ENCODE measurements at regions not wholly inside any gene's neighbourhood (a gene's known extent, or its start where the extent isn't known, plus 50 kb on each side); places are given as distances from the start of the nearest gene placed in this dataset.

DNA sequence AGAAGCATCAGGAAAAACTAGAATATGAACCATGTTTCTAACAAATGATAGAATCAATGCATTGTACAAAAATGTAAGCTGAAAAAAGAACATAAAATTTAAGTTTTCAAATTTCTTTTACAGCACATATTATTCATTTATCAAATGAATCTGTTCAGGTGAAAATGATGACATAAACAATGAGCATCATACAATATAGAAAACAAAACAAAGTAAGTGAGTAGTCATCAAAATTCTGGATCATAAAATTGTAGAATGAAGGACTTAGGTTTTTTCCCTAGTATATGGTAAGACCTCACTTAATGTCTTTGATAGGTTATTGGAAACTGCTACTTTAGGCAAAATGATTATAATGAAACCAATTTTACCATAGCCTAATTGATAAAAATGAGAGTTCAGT lies 427.0 kb upstream of the KCNH7 start:
- H3K27ac Mint-ChIP-seq, result no peak overlapping the region
- no peaks in the 10 kb centered on the region for H3K4me1 Mint-ChIP-seq
- DNase-seq (no peak), ATAC-seq (ENCODE audit: low read depth in 2 of 2) (no peak)
- H3K27me3 Mint-ChIP-seq, result no peaks in the 10 kb centered on the region
- H3K9me3 Mint-ChIP-seq, result peaks cover 0 to 4% (median 0%) of the 10 kb centered on the region in 7 donors
- no peak overlapping the region for H3K4me3 Mint-ChIP-seq
- H3K36me3 Mint-ChIP-seq, result no peaks in the 10 kb centered on the region

DNA sequence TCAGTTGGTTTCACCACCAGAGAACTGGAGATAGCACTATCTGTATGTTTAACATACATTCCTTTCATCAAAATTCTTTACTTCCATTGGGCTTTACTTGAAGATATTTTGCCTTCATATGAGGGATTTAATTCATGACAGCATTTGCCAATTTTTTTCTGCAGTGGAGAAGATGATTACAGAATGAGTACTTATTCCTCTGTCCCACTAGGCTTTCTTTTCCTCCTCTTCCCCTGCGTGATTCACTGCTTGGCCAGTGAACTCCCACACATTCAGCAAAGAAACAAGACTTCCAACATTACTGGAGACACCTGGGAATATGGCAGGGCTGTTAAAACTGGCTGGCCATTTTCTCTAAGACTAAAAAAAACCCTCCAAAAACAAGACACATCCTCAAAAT lies 425.8 kb upstream of the KCNH7 start:
- peaks cover 0 to 3% (median 0%) of the 10 kb centered on the region in 3 donors for H3K27me3 Mint-ChIP-seq
- no peak overlapping the region for H3K4me3 Mint-ChIP-seq
- no peak overlapping the region for H3K27ac Mint-ChIP-seq
- H3K4me1 Mint-ChIP-seq, result no peaks in the 10 kb centered on the region
- H3K36me3 Mint-ChIP-seq, result no peaks in the 10 kb centered on the region
- H3K9me3 Mint-ChIP-seq, result peaks cover 0 to 3% (median 0%) of the 10 kb centered on the region in 7 donors
- ATAC-seq (ENCODE audit: low read depth in 2 of 2), result no peak
- no peak for DNase-seq

DNA sequence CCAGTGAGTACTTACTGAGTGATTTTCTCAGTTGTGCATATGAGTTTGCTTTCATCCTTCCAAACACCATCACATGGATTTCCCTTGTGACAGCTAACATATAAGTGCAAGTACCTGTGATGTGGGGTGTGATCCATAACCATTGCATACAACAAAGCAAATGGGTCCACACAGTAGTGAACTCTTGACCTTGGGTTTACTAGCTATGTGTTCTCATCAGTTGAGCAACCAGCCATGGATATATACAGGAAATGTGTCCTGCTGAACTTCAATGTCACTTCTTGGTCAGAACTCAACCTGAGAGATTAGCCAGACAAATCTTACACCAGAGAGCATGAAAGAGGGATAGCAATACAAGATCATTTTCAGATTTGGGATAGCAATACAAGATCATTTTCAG lies 420.9 kb upstream of the KCNH7 start:
- Mint-ChIP-seq H3K4me3 (no peak overlapping the region), H3K9me3 (peaks cover 0 to 5% (median 0%) of the 10 kb centered on the region in 7 donors), H3K27ac (no peak overlapping the region), H3K4me1 (no peaks in the 10 kb centered on the region), H3K36me3 (no peaks in the 10 kb centered on the region), H3K27me3 (peaks cover 0 to 3% (median 0%) of the 10 kb centered on the region in 3 donors)
- no peak for DNase-seq
- no peak for ATAC-seq (ENCODE audit: low read depth in 2 of 2)

DNA sequence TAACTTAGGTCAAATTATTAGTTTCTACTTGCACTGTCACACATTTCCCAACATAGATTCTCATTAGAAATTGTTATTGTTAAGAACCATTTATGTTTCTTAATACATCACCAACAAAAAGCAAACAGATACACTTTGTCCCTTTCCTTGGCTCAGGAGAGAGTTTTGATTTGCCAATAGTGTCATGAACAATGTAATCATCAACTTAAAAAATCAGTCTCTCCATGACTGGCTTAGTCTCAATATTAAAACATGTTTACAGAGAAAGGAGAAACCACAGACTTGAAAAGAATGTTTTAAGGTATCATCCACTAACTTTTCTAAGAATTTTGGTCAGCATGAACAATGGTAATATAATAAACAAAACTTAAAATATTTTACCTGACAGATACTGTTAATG lies 416.5 kb upstream of the KCNH7 start:
- Mint-ChIP-seq H3K4me3 (no peak overlapping the region), H3K36me3 (no peaks in the 10 kb centered on the region), H3K9me3 (peaks cover 0 to 5% (median 0%) of the 10 kb centered on the region in 7 donors), H3K4me1 (no peaks in the 10 kb centered on the region), H3K27me3 (peaks cover 0 to 3% (median 0%) of the 10 kb centered on the region in 3 donors), H3K27ac (no peak overlapping the region)
- ATAC-seq (ENCODE audit: low read depth in 2 of 2), result no peak
- DNase-seq, result no peak

DNA sequence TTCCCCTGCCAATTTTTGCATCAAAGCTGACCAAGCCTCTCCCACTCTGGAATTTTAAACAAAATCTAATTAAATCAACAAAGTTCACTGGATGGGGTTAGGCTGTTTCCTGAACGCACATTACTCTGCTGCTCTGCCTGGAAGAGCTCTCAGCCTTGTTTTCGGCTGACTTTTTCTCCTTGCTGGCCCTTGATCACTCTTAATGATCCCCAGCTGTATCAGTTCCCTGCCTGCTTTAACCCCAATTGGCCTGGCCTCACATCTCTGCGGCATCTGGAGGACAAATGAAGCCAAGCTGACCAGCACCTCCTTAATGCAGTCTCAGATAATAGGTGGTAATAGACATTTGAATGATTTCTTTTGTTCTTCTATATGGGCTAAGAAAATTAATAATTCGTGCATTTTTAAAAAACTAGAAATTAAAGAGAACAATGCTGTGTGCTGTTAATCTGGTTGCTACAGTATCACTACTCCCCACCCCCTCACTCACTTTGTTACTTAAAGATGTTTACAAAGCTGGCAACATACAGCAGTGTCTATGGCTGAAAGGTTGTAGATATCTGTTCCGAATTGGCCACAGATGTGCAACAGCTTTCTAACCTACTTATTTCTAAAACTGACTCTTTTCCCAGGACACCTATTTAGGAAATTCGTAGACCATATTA lies 415.2 kb upstream of the KCNH7 start:
- no peaks in the 10 kb centered on the region for H3K9me3 Mint-ChIP-seq

DNA sequence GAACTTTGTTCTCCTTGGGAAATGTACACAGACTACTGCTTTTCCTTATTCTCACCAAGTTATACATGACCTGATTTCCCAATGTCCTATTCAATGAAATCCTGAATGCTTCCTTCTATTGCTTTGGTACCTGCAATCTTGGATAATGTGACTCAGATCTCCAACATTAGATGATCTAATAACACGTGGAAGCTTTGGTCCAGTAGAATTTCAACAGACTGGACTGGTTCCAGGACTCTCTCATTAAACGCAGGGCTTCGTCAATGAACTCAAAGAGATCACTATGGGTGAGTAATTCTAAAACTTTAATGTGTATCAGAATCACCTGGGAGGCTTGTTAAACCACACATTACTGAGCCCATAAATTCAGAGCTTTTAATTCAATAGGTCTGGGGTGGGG lies 413.6 kb upstream of the KCNH7 start:
- Mint-ChIP-seq H3K9me3 (no peaks in the 10 kb centered on the region), H3K36me3 (no peaks in the 10 kb centered on the region), H3K27ac (no peak overlapping the region), H3K27me3 (no peaks in the 10 kb centered on the region), H3K4me3 (no peak overlapping the region), H3K4me1 (no peaks in the 10 kb centered on the region)
- no peak for ATAC-seq (ENCODE audit: low read depth in 2 of 2)
- no peak for DNase-seq

More for the DNA sequence above, 415.2 kb upstream of the KCNH7 start:
- ATAC-seq (ENCODE audit: low read depth in 2 of 2) (no peak), DNase-seq (no peak)
- no peak overlapping the region for H3K4me3 Mint-ChIP-seq
- no peaks in the 10 kb centered on the region for H3K27me3 Mint-ChIP-seq
- H3K36me3 Mint-ChIP-seq, result no peaks in the 10 kb centered on the region
- H3K4me1 Mint-ChIP-seq, result no peaks in the 10 kb centered on the region
- H3K27ac Mint-ChIP-seq, result no peak overlapping the region

DNA sequence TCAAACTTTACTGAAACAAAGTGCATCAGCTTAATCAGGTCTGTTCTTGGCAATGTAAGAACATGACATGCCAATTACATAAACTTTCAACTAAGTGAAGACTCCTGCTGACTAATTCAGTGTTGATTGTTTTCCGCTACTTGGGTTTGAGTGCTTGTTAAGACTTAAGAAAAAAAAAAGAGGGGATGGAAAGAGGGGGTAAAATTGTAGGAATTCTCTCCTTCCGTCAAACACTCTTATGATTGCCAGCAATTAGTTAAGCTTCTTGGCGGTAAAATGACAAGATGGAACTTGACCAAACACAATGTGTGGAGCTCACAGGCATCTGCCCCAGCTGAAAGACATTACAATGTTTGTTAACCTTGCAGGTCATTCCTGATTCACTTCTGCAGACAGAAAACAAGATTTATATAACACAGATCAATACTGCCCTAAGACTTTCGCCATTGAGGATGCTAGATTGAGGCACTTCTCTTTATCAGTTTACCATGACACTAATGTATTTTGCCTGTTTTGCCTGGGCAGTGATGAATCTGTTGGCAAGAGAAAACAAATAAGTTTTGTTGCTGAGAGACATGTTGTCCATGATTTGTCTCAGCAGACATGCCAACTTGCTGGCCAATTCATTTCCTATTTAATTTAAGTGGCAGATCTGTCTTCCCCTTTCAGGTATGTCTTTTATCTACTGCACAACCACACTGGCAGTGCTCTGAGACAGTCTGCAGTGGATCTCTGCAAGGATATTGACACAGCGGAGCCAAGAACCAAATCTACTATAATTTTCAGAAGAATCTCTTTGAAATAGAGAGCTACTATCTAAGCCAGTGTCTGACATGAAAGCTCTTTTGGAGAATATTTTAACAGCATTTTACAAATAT lies 410.0 kb upstream of the KCNH7 start:
- H3K4me3 Mint-ChIP-seq, result no peak overlapping the region
- H3K27me3 Mint-ChIP-seq, result no peaks in the 10 kb centered on the region
- DNase-seq (no peak), ATAC-seq (ENCODE audit: low read depth in 2 of 2) (no peak)
- no peaks in the 10 kb centered on the region for H3K36me3 Mint-ChIP-seq
- no peaks in the 10 kb centered on the region for H3K4me1 Mint-ChIP-seq
- peaks cover 0 to under 1% (median 0%) of the 10 kb centered on the region in 7 donors for H3K9me3 Mint-ChIP-seq
- H3K27ac Mint-ChIP-seq, result no peak overlapping the region

DNA sequence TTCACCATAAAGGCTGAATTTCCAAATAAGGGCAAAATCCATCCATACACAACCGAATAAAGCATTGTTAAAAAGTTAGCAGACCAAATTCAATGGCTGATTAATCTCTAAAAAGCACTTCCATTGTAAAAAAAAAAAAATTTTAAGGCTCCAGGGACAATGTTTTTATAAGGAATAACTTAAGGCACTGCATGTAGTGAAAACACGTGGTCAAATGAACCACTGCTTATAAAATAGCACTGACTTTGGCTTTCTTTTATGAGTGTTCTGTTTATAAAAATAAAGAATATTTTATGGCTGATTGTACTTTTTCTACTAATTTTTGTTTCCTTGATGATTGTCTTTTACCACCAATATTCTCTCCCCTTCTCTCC lies 409.3 kb upstream of the KCNH7 start:
- H3K4me3 Mint-ChIP-seq, result no peak overlapping the region
- DNase-seq, result no peak
- H3K27ac Mint-ChIP-seq, result no peak overlapping the region
- no peaks in the 10 kb centered on the region for H3K4me1 Mint-ChIP-seq
- H3K36me3 Mint-ChIP-seq, result no peaks in the 10 kb centered on the region
- ATAC-seq (ENCODE audit: low read depth in 2 of 2), result no peak
- H3K27me3 Mint-ChIP-seq, result no peaks in the 10 kb centered on the region
- peaks cover 0 to 3% (median 0%) of the 10 kb centered on the region in 7 donors for H3K9me3 Mint-ChIP-seq

DNA sequence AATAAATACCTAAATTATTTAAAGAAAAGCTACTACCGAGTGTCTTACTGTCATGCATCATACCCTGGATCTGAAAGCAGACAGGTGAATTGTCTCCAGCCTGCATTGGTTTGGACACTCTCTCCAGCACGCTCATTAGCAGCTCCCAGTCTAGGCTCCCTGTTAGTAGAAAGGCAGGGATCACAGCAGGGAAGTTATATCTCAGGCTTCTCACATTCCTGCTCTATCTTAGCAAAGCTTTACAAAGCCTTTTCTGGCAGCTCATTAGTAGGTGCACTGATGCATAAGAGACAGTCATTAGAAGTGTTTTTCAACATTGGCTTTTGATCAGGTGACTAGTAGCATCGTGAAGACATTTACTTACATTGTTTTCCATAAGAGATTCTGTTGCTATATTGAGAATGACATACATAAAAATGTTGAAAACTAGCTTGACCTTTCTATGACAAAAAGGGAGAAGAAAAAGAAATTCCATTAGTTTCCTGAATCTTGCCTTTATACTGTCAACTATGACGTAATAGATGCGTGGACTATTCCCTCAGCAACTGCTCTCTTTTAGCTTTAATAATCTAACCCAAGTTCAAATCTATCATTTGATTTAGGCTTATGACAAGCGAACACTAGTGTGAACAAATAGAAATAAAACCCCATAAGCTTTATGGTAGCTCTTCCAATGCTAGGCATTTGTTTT lies 408.7 kb upstream of the KCNH7 start:
- DNase-seq (no peak), ATAC-seq (ENCODE audit: low read depth in 2 of 2) (no peak)
- Mint-ChIP-seq H3K36me3 (no peaks in the 10 kb centered on the region), H3K27me3 (no peaks in the 10 kb centered on the region), H3K9me3 (peaks cover 0 to 3% (median 0%) of the 10 kb centered on the region in 7 donors), H3K27ac (no peak overlapping the region), H3K4me1 (no peaks in the 10 kb centered on the region), H3K4me3 (no peak overlapping the region)

DNA sequence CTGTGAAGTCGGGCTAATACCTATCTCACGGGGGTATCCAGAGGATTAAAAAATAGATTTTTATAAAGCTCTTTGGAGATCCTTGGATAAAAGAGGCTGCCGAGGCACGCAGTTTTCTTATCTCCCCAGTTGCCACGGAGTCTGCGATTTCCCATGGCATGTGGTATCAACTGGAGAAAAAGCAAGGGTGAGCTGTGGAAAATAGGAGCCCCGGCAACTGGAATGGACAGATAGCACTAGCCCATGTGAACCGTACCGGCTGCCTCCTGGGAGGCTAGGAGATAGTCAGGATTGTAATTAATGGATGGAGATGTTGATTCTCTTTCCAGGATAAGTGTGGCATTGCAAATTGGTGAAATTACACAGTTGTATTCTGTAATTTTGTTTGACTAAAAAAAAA lies 407.6 kb upstream of the KCNH7 start:
- H3K9me3 Mint-ChIP-seq, result peaks cover 0 to 5% (median 3%) of the 10 kb centered on the region in 7 donors
- no peak overlapping the region for H3K27ac Mint-ChIP-seq
- ATAC-seq (ENCODE audit: low read depth in 2 of 2) (no peak), DNase-seq (no peak)
- H3K4me3 Mint-ChIP-seq, result peak overlapping the region in 1 of 8 donors; percentile 20
- no peaks in the 10 kb centered on the region for H3K4me1 Mint-ChIP-seq
- no peaks in the 10 kb centered on the region for H3K27me3 Mint-ChIP-seq
- H3K36me3 Mint-ChIP-seq, result no peaks in the 10 kb centered on the region

DNA sequence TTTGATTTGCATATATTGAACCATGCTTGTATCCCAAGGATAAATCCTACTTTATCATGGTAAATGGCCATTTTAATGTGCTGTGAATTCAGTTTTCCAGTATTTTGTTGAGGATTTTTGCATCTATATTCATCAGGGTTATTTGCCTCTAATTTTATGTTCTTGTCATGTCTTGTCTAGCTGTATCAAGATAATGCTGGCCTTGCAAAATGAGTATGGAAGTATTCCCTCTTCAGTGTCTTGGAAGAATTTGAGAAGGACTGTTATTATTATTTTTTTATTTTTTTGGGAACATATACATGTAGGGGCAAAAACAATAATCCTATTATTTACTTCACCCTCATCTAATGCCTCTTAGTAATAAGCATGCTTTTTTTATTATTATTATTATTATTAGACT lies 398.0 kb upstream of the KCNH7 start:
- H3K27ac Mint-ChIP-seq, result no peak overlapping the region
- H3K4me1 Mint-ChIP-seq, result no peaks in the 10 kb centered on the region
- H3K36me3 Mint-ChIP-seq, result no peaks in the 10 kb centered on the region
- ATAC-seq (ENCODE audit: low read depth in 2 of 2) (no peak), DNase-seq (no peak)
- no peak overlapping the region for H3K4me3 Mint-ChIP-seq
- H3K9me3 Mint-ChIP-seq, result peaks cover 3 to 34% (median 19%) of the 10 kb centered on the region in 7 donors
- H3K27me3 Mint-ChIP-seq, result no peaks in the 10 kb centered on the region

DNA sequence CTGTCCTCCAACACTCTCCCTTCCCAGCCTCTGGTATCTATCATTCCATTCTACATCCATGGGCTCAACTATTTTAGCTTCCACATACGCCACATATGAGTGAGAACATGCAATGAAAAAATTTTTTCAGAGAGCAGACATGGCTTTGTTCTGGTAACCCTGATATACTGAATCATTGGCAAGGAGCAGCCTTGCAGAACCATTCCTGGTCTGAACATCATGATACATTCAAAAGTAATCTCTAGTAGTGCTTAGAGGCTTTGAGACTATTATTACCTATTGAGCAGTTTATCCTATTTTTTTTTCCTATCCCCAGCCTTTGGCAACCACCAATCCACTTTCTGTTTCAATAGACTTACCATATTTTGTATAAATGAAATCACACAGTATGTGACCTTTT lies 393.1 kb upstream of the KCNH7 start:
- Mint-ChIP-seq H3K4me3 (no peak overlapping the region), H3K9me3 (peaks cover 0 to 4% (median 0%) of the 10 kb centered on the region in 7 donors), H3K27me3 (no peaks in the 10 kb centered on the region), H3K4me1 (no peaks in the 10 kb centered on the region), H3K36me3 (no peaks in the 10 kb centered on the region), H3K27ac (no peak overlapping the region)
- no peak for ATAC-seq (ENCODE audit: low read depth in 2 of 2)
- DNase-seq, result no peak

DNA sequence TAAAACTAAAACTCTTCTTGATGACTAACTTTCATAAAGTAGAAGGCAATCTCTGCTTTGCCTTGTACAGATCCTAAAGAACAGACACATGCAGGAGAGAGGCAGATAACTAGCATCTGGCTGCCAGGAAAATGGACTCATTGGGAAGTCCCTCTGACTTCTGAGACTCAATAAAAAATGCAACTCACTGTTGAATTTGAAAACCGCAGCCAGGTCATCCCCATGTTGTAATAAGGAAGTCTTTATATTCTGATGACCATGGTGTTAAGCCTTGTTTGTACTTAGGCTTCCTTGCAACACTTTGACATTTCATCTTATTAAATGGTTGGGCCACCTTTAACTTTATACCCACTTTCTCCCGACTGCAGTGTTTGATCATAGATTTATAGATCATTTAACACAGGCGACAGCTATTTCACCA lies 375.1 kb upstream of the KCNH7 start:
- ATAC-seq (ENCODE audit: low read depth in 2 of 2) (no peak), DNase-seq (no peak)
- Mint-ChIP-seq H3K27me3 (no peaks in the 10 kb centered on the region), H3K9me3 (no peaks in the 10 kb centered on the region), H3K27ac (no peak overlapping the region), H3K36me3 (no peaks in the 10 kb centered on the region), H3K4me3 (no peak overlapping the region), H3K4me1 (no peaks in the 10 kb centered on the region)

Data from naive B cell (primary cell).